ENCODE measurements at regions not wholly inside any gene's neighbourhood (a gene's known extent, or its start where the extent isn't known, plus 50 kb on each side); places are given as distances from the start of the nearest gene placed in this dataset.

- Histone ChIP-seq H3K23me2 (ENCODE audit: low read depth, low read length) (no peaks in the 10 kb centered on the region), H3K79me2 (ENCODE audit: control insufficient read depth in 1 of 2, insufficient read depth in 2 of 2, low read length in 2 of 2) (no peaks in the 10 kb centered on the region), H3K9me3 (ENCODE audit: insufficient read depth in 2 of 2, low read depth in 1 of 2, low read length in 1 of 2) (no peaks in the 10 kb centered on the region), H3K4me1 (replicated peaks in 1 of 4; ENCODE audit: control insufficient read depth in 3 of 4, insufficient read depth in 4 of 4, low read length in 3 of 4) (peaks cover 0 to 10% (median 3%) of the 10 kb centered on the region in 4 experiments; a peak in 5 of 7 replicates), H4K8ac (ENCODE audit: extremely low read depth, insufficient read depth, low read length) (no peak overlapping the region), H3K18ac (ENCODE audit: extremely low read depth, low read length) (no peak overlapping the region; the same call in 1 of the 2 replicates), H3K9ac (replicated peaks in 1 of 4; ENCODE audit: extremely low read depth in 1 of 4, low read depth in 3 of 4, low read length in 3 of 4) (no peak overlapping the region), H2BK5ac (ENCODE audit: low read depth, low read length) (no peak overlapping the region), H2BK15ac (ENCODE audit: low read length) (no peak overlapping the region), H3K27ac (ENCODE audit: low read depth, low read length) (no peak overlapping the region; the same call in 1 of the 2 replicates), H3K79me1 (ENCODE audit: low read depth, low read length) (no peaks in the 10 kb centered on the region), H3K56ac (replicated peaks; ENCODE audit: insufficient read length, low read depth, low read length) (no peak overlapping the region), H3K4ac (replicated peaks; ENCODE audit: insufficient read length, low read depth, low read length) (no peak overlapping the region), H2BK120ac (replicated peaks; ENCODE audit: low read depth, low read length) (no peak overlapping the region), H2BK20ac (ENCODE audit: low read length) (peak overlapping the region; percentile 56; the same call in 1 of the 2 replicates), H2AK5ac (ENCODE audit: low read depth, low read length) (no peak overlapping the region), H3K27me3 (replicated peaks in 1 of 4; ENCODE audit: control insufficient read depth in 3 of 4, extremely low read depth in 1 of 4, insufficient read depth in 3 of 4, low read length in 3 of 4) (no peaks in the 10 kb centered on the region), H4K91ac (replicated peaks; ENCODE audit: insufficient read length, low read length) (no peak overlapping the region), H3K14ac (ENCODE audit: insufficient read length) (no peak overlapping the region), H3K23ac (ENCODE audit: insufficient read length) (no peak overlapping the region), H3K4me3 (ENCODE audit: extremely low read depth in 1 of 4, insufficient read depth in 2 of 4, low read depth in 3 of 4, low read length in 4 of 4) (no peak overlapping the region), H2AFZ (ENCODE audit: low read length) (no peak overlapping the region), H4K20me1 (replicated peaks in 1 of 2; ENCODE audit: control insufficient read depth in 1 of 2, insufficient read depth in 2 of 2, low read length in 2 of 2) (no peaks in the 10 kb centered on the region), H2BK12ac (ENCODE audit: low read depth, low read length) (no peak overlapping the region), H3K4me2 (ENCODE audit: insufficient read depth in 1 of 2, low read depth in 2 of 2, low read length in 2 of 2) (no peak overlapping the region), H4K5ac (ENCODE audit: insufficient read length, low read depth, low read length) (no peak overlapping the region), H3K36me3 (ENCODE audit: control insufficient read depth in 2 of 4, insufficient read depth in 4 of 4, low read length in 3 of 4) (no peaks in the 10 kb centered on the region)
- ChIA-PET POLR2A (ENCODE audit: partially characterized antibody) (interaction anchor here (1.3 kb wide), 1 partner anchor 9 kb away, joined by 4 read pairs; no protein-coding TSS in a partner anchor), CTCF (ENCODE audit: partially characterized antibody) (interaction anchor here (0.9 to 1.8 kb wide), 4 partner anchors 23 to 354 kb away, joined by 3 to 5 read pairs (median 4); no protein-coding TSS in a partner anchor)
- FAIRE-seq (no peak), DNase-seq (ENCODE audit: low read depth in 1 of 2, low spot score in 2 of 2) (no peak)
- WGBS, 2 experiments (ENCODE audit: extremely low coverage in 1 of 2, insufficient coverage in 1 of 2, insufficient read length in 1 of 2, insufficient replicate concordance in 2 of 2, low coverage in 1 of 2, low lambda C conversion rate in 2 of 2, missing lambda C conversion rate in 1 of 2), result 71% methylated on average over 3 of the region's 3 CpGs; no CpG with 5 or more reads in 1 of the 2 experiments
- TF ChIP-seq CBX8 (IDR thresholded peaks at IDR 0.05; ENCODE audit: borderline replicate concordance, low read depth, low read length) (no peak), POU5F1 (IDR thresholded peaks at IDR 0.05; ENCODE audit: low read depth, low read length) (no peak)
Measured at GRCh38 chr20:54292185-54292584, 84.3 kb downstream of the PFDN4 start.

Data from H1 (cell line).